ENCODE measurements at regions not wholly inside any gene's neighbourhood (a gene's known extent, or its start where the extent isn't known, plus 50 kb on each side); places are given as distances from the start of the nearest gene placed in this dataset.

DNA sequence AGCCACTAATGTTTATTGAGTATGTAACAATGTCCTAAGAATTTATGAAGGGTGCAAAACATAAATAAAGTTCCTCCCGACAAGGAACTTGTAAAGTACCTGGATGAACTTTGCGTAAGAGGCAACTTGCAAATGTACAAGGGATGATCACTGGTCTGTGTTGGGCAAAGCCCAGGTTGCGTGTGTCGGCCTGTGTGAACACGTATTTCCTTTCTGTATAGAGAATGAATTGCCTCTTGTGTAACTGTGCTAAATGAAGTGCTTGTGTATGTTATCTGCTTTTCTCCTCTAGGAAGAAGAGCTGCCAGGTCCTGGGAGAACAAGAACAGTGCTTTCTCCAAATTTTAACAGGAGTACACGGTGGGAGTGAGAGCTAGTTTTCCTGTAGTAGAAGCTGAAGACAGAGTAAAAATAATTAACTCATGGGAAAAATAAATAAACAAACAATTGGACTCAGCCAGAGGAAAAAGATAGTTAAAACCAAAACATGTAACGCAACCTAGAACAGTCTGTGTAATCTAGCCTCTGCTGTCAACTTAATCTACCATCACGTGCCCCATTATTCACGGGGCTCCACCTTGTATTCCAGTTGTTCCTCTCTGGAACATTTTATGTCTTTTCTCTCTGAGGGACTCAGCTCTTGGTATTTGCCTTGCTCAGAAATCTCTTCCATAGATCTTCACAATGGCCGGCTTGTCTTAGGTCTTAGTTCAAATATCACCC, 83.7 kb upstream of the RASGRP1 start:
- DNase-seq, result no peak

DNA sequence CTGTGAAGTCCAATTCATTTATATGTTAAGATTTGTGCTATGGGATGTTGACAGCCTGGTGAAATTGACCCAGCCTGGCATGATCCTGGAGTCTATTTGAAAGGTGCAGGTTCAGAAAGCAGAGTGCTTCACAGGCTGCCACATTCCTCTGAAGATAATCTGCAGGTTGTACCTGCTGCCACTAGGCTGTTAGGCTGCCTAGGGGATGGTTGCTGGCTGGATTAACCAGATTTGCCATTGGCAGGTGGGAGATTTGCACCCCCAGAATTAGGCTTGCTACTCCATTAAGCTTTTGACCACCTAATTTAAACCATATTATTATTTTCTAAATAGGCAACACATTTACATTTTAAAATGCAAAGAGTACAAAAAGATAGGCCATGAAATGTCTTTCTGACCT, 85.8 kb upstream of the RASGRP1 start:
- DNase-seq, result no peak

GRCh38 chr15:38650936-38651327, 86.3 kb upstream of the RASGRP1 start:
- no peak for DNase-seq

GRCh38 chr15:38651328-38652038, 86.9 kb upstream of the RASGRP1 start:
- no peak for DNase-seq

DNA sequence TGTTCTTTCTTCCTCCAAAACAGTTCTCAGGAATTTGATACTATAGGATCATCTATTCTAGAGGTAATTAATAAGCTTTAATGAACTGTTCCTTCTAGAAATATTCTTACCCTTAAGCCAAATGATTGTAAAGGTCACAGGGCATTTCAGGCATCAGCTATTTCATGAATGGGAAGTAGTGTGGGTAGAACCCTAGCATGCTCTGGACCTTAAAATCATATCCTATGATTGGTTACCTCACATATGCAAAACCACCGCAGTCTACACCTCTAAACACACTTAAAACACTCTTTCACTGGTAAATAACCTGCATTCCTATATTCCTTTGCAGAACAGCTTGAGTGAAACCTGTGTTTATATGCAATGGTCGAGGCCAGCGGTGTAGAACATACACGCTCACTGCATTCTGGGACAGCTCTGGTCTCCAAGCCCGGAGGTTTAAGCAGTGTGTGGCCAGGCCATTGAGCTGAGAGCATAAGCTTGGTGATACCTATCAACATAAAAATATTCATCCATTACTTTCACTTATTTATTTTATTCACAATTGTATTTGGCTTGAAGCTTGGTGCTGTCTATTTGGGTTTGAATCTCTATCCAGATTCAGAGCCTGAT, 87.7 kb upstream of the RASGRP1 start:
- DNase-seq, result no peak

- no peak for DNase-seq
These were observed 88.4 kb upstream of the RASGRP1 start for GRCh38 chr15:38652998-38653397.

DNA sequence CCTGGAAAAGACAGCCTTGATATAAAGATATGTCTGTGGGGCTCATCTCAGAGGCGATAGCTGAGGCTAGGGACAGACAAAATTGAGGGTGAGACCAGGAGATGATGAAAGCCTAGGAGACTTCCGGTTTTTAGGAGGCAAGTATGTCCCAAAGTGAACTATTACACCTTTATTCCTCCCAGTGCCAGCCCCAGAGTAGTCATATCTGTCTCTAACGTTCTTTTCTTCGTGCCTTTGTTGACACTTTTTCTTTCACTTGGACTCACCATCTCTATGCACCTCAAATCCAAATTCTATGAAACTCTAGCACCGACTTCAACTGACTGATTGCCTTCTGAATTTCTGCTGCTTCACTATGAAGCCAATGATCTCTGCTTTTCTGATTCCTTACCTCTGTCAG, 93.8 kb upstream of the RASGRP1 start:
- DNase-seq, result no peak

DNA sequence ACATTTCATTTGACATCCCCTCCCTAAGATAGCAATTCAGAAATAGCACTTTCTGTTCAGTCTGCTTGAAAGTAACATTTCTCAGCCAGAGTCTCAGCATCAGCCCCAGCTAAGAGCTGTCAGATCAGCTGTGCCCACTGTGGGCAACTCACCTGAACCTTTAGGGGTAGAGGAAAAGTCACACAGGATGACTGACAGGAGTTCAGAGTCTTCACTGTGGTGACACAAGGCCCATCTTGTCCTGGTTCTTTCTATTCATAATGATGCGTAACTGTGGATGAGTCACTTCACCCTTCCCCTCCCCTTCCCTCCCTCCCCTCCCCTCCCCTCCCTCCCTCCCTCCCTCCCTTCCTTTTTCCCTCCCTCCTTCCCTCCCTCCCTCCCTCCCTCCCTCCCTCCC, 96.1 kb upstream of the RASGRP1 start:
- DNase-seq, result no peak

DNA sequence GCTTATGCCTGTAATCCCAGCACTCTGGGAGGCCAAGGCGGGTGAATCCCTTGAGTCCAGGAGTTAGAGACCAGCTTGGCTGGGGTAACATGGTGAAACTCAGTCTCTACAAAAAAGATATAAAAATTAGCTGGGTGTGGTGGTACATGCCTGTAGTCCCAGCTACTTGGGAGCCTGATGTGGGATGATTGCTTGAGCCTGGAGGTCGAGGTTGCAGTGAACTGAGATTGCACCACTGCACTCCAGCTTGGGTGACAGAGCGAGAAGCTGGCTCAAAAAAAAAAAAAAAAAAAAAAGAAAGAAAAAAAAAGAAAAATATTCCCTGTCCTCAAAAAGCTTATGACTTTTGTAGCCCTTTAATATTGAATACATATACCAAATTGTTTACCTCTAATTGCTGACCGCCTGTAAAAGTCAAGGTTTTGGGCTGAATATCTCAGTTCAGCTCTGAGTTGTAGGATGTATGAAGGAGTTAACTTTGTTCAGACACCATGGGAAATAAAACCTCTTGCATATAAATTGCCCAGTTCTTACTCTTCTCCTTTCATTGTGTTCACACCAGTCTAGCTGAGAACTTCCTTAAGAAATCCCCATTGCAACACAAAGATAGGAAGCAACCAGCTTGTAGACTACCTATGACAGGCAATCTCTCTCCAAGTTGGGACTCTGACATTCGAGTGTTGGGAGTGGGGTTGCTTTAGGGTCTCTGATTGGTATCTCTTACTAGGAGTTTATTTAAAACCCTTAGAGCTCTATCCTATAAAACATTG, 97.6 kb upstream of the RASGRP1 start:
- no peak for DNase-seq

DNA sequence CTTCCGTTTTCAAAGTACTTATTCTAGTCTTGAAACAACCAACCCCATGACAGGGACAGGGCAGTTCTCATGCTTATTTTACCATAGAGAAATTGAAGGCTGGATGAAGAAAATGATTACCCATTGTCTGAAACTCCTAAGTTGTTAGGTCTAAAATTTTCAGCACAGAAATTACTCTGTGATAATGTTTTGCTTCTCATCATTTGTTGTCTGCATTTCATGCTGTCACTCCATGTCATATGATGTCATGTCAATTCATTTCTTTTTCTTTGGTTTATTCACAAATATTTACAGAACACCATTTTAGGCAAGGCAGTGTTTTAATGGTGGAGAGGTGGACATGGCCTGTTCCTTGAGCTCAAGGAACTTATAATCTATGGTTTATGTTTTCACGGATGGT, 98.2 kb upstream of the RASGRP1 start:
- DNase-seq, result no peak

- no peak for DNase-seq
These were observed 101.1 kb upstream of the RASGRP1 start for GRCh38 chr15:38665586-38666305.

GRCh38 chr15:38666865-38667510, 102.4 kb upstream of the RASGRP1 start:
- no peak for DNase-seq

- DNase-seq, result no peak
These were observed 103.6 kb upstream of the RASGRP1 start for GRCh38 chr15:38667890-38668850.

DNA sequence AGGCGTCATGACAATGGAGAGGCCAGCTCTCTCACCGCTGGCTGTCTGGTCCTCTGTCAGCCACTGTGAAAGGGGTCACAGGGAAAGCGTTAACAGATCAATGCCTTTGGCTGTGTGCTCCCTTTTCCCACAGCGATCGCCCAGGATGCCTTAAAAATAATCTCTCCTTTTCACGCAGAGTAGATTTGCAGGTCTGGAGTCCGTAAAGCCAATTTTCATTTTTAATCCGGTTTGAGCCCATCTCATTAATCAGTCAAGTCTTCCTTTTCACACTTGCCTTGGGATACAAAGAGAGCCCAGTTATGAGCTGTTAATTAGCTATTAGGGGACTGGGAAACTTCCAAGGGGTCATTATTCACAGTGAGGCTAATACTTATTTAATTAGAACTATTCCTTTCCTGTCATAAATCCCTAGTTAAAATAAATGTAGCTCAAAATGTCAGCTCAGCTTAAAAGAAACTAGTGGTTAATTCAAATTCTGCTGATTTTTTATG, 104.3 kb upstream of the RASGRP1 start:
- DNase-seq, result no peak

- DNase-seq, result no peak
These were observed 105.8 kb upstream of the RASGRP1 start for GRCh38 chr15:38670128-38671005.

DNA sequence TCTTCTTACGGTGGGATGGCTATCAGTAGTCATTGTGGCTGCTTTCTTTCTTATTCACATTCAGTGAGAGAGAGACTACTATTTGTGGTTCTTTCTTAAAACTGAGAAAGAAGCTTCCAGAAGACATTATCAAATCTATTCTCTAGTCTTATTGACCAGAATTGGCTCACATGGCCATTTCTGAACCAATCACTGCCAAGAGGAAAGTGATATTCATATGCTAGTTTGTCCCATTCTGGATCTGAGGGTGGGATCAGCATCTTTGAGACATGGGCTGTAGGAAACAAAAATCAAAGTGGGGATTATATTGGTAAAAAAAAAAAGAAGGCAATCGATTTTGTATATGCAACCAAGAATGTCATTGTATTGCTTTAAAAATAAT, 106.4 kb upstream of the RASGRP1 start:
- DNase-seq, result no peak

DNA sequence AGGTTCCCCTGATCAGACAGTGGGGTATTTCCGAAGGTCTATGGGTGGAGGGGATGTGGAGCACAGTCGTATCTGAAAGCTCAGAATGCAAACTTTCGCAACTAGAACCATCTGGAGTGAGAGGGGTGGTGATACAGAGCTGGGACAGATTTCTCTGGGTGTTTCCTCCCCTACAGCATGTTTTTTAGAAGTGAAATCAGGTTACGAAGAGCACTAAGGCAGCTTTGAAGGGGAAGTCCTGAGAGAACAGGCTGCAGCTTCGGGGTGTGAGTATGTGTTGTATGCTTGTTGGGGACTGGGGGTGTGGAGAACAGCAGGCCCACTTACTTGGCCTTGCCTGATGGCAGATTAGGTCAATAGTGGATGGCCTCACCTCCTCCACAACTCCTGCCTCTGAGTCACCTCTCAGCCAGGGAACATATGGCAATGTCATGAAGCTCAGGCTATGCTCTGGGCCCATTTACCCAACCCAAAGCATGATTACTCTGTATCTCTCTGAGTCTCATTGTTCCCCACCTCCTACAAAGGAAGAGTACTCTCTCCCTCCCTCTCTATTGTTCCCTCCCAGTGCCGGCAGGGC, 107.2 kb upstream of the RASGRP1 start:
- DNase-seq, result no peak

DNA sequence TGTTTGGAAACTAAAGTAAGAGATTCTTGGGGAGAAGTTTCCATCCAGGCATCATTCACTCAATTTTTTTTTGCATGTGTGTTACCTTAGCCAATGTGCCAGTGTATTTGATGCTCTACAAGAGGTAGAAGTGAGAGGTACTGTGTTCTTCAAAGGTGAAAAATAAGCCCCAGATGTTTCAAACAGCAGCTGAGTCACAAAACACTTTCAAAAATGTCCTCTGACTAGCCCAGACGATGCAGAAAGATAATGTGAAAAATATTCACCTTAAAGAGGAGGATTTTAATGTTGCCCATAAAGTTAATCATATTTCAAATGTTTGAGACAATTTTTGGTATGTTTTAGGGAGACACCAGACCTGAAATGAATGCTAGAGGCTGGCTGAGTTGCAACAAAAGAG, 107.7 kb upstream of the RASGRP1 start:
- no peak for DNase-seq

Measured in NCI-H1694 treated with DMSO at 0.1 percent for 48 hours (cell line).